H9 (cell line): ENCODE measurements at regions not wholly inside any gene's neighbourhood (a gene's known extent, or its start where the extent isn't known, plus 50 kb on each side); places are given as distances from the start of the nearest gene placed in this dataset.

Experiments used
- DNase-seq: peaks from one replicate; pipeline ENCODE4 v3.0.0-alpha.2; 2017
- H2AFZ ChIP-seq: one replicate; pipeline ENCODE4 v1.6.1; 2013; ENCODE audit warnings: mild to moderate bottlenecking, low read length, control low read depth, moderate library complexity
- H2AK5ac ChIP-seq: 2 replicates; pipeline ENCODE4 v1.6.1; 2013; ENCODE audit warnings: low read length, control low read depth, mixed read lengths; ENCODE audit not compliant: insufficient read length
- H2BK120ac ChIP-seq: one replicate; pipeline ENCODE4 v1.6.1; 2013; ENCODE audit warnings: low read depth, mild to moderate bottlenecking, low read length, control low read depth, inconsistent platforms; ENCODE audit not compliant: poor library complexity, severe bottlenecking
- H2BK12ac ChIP-seq: 2 replicates; pipeline ENCODE4 v1.6.1; 2013; ENCODE audit warnings: low read length, control low read depth, mixed read lengths, low read depth; ENCODE audit not compliant: insufficient read length
- H2BK15ac ChIP-seq: 2 replicates; pipeline ENCODE4 v1.6.1; 2013; ENCODE audit warnings: low read depth, low read length, control low read depth
- H2BK20ac ChIP-seq: one replicate; pipeline ENCODE4 v1.6.1; 2013; ENCODE audit warnings: low read depth, mild to moderate bottlenecking, low read length, control low read depth, inconsistent platforms; ENCODE audit not compliant: poor library complexity, severe bottlenecking
- H2BK5ac ChIP-seq: 2 replicates; pipeline ENCODE4 v1.6.1; 2013; ENCODE audit warnings: low read length, control low read depth, mixed read lengths; ENCODE audit not compliant: insufficient read length
- H3K14ac ChIP-seq: 2 replicates; pipeline ENCODE4 v1.6.1; 2013; ENCODE audit warnings: low read length, control low read depth; ENCODE audit not compliant: insufficient read depth
- H3K18ac ChIP-seq: 2 replicates; pipeline ENCODE4 v1.6.1; 2013; ENCODE audit warnings: low read depth, mild to moderate bottlenecking, mixed read lengths, low read length, control low read depth; ENCODE audit not compliant: insufficient read length
- H3K23ac ChIP-seq: 2 replicates; pipeline ENCODE4 v1.6.1; 2013; ENCODE audit warnings: low read length, control low read depth, mixed read lengths, low read depth; ENCODE audit not compliant: insufficient read length
- H3K23me2 ChIP-seq: 2 replicates; pipeline ENCODE4 v1.6.1; 2013; ENCODE audit warnings: low read depth, mild to moderate bottlenecking, mixed read lengths, low read length, control low read depth; ENCODE audit not compliant: insufficient read length, poor library complexity, severe bottlenecking
- H3K27ac ChIP-seq: 2 replicates; pipeline ENCODE4 v1.5.1; 2013; ENCODE audit warnings: low read length, control low read depth, mixed read lengths, low read depth; ENCODE audit not compliant: insufficient read length
- H3K27me3 ChIP-seq: 2 replicates; pipeline ENCODE4 v1.6.1; 2013; ENCODE audit warnings: low read length, control low read depth, inconsistent platforms; ENCODE audit not compliant: insufficient read depth
- H3K4ac ChIP-seq: 2 replicates; pipeline ENCODE4 v1.6.1; 2013; ENCODE audit warnings: low read depth, mild to moderate bottlenecking, control low read depth, inconsistent platforms, low read length, moderate library complexity
- H3K4me1 ChIP-seq: 2 replicates; pipeline ENCODE4 v1.6.1; 2013; ENCODE audit warnings: low read length, control low read depth, inconsistent platforms; ENCODE audit not compliant: insufficient read depth
- H3K4me2 ChIP-seq: 2 replicates; pipeline ENCODE4 v1.6.1; 2013; ENCODE audit warnings: low read length, control low read depth, mixed read lengths; ENCODE audit not compliant: insufficient read length, insufficient read depth
- H3K56ac ChIP-seq: 2 replicates; pipeline ENCODE4 v1.6.1; 2013; ENCODE audit warnings: low read depth, mild to moderate bottlenecking, mixed read lengths, low read length, control low read depth; ENCODE audit not compliant: insufficient read length
- H3K79me1 ChIP-seq: 2 replicates; pipeline ENCODE4 v1.6.1; 2013; ENCODE audit warnings: low read depth, mild to moderate bottlenecking, moderate library complexity, low read length, control low read depth, inconsistent platforms; ENCODE audit not compliant: insufficient read depth, poor library complexity, severe bottlenecking
- H3K79me2 ChIP-seq: 2 replicates; pipeline ENCODE4 v1.6.1; 2013; ENCODE audit warnings: low read length, control low read depth, inconsistent platforms; ENCODE audit not compliant: insufficient read depth
- H3K9ac ChIP-seq: 2 replicates; pipeline ENCODE4 v1.6.1; 2013; ENCODE audit warnings: low read length, control low read depth, mixed read lengths; ENCODE audit not compliant: insufficient read length; ENCODE audit errors: extremely low read depth
- H3K9me3 ChIP-seq: one replicate; pipeline ENCODE4 v1.6.1; 2013; ENCODE audit warnings: low read depth, low read length, inconsistent platforms; ENCODE audit not compliant: control insufficient read depth
- H3T11ph ChIP-seq: one replicate; pipeline ENCODE4 v1.6.1; 2013; ENCODE audit warnings: mild to moderate bottlenecking, low read length, control low read depth, inconsistent platforms
- H4K20me1 ChIP-seq: one replicate; pipeline ENCODE4 v1.6.1; 2013; ENCODE audit not compliant: control insufficient read depth, insufficient read length, insufficient read depth
- H4K5ac ChIP-seq: 2 replicates; pipeline ENCODE4 v1.6.1; 2013; ENCODE audit warnings: low read depth, mild to moderate bottlenecking, mixed read lengths, low read length, control low read depth; ENCODE audit not compliant: insufficient read length
- H4K8ac ChIP-seq: replicated peaks from 2 replicates; pipeline ENCODE4 v1.6.1; 2013; ENCODE audit warnings: low read length, control low read depth, mixed read lengths, low read depth; ENCODE audit not compliant: insufficient read length
- H4K91ac ChIP-seq: 2 replicates; pipeline ENCODE4 v1.6.1; 2013; ENCODE audit warnings: low read depth, mild to moderate bottlenecking, moderate library complexity, mixed read lengths, low read length, control low read depth; ENCODE audit not compliant: insufficient read length
- H3K27ac Mint-ChIP-seq, 3 experiments: 2 replicates in 2 of 3; 3 replicates in 1 of 3; pipeline ENCODE4 v1.8.0; 2020 to 2021; ENCODE audit warnings: mixed read lengths in 3 of 3, mild to moderate bottlenecking in 1 of 3, moderate library complexity in 1 of 3
- H3K27me3 Mint-ChIP-seq: 2 replicates; pipeline ENCODE4 v1.8.0; 2021; ENCODE audit warnings: low read depth, mild to moderate bottlenecking, moderate library complexity, mixed read lengths
- H3K36me3 Mint-ChIP-seq, 3 experiments: 2 replicates in 2 of 3; 3 replicates in 1 of 3; pipeline ENCODE4 v1.8.0; 2020 to 2021; ENCODE audit warnings: low read depth in 3 of 3, mixed read lengths in 3 of 3; ENCODE audit not compliant: insufficient read depth in 1 of 3
- H3K4me1 Mint-ChIP-seq, 2 experiments: 2 replicates each; pipeline ENCODE4 v1.8.0; 2020; ENCODE audit warnings: mixed read lengths in 2 of 2
- H3K4me3 Mint-ChIP-seq, 2 experiments: 2 replicates in 1 of 2; 3 replicates in 1 of 2; pipeline ENCODE4 v1.8.0; 2020 to 2021; ENCODE audit warnings: mild to moderate bottlenecking in 2 of 2, mixed read lengths in 2 of 2, moderate library complexity in 1 of 2
- H3K9me3 Mint-ChIP-seq, 2 experiments: 2 replicates in 1 of 2; 3 replicates in 1 of 2; pipeline ENCODE4 v1.8.0; 2020; ENCODE audit warnings: mild to moderate bottlenecking in 2 of 2, mixed read lengths in 2 of 2, moderate library complexity in 1 of 2
- CTCF ChIP-seq: fragments of 200-600 bp; sonication (generic); conservative IDR thresholded peaks from 3 replicates; pipeline ENCODE4 v1.8.0; 2021; ENCODE audit warnings: antibody characterized with exemption, mild to moderate bottlenecking
- WGBS: extraction: QIAGEN DNeasy Blood & Tissue Kit; methylation state at CpG from one replicate; pipeline ENCODE4 v1.1.7; 2013; ENCODE audit warnings: missing lambda C conversion rate, low lambda C conversion rate, mixed read lengths; ENCODE audit not compliant: insufficient read length; ENCODE audit errors: extremely low coverage; 5-methylcytosine and 5-hydroxymethylcytosine counted together

GRCh38 chr7:28315565-28316410 is 96.5 kb upstream of the CREB5 start:
- Histone ChIP-seq H2AK5ac (no peak overlapping the region), H4K20me1 (no peaks in the 10 kb centered on the region), H3K4me1 (peaks cover 4% of the 10 kb centered on the region; the same call in 1 of the 2 replicates), H3K27ac (no peak overlapping the region), H3K14ac (no peak overlapping the region), H3K27me3 (no peaks in the 10 kb centered on the region), H3T11ph (no peak overlapping the region), H4K5ac (no peak overlapping the region), H2BK15ac (no peak overlapping the region), H3K9me3 (no peaks in the 10 kb centered on the region), H2AFZ (no peak overlapping the region), H3K23me2 (no peaks in the 10 kb centered on the region), H2BK20ac (no peak overlapping the region), H3K23ac (no peak overlapping the region), H3K9ac (no peak overlapping the region), H2BK120ac (no peak overlapping the region), H3K4me2 (no peak overlapping the region), H3K4ac (no peak overlapping the region), H3K18ac (no peak overlapping the region), H2BK12ac (no peak overlapping the region), H2BK5ac (no peak overlapping the region), H3K79me2 (no peaks in the 10 kb centered on the region), H4K8ac (no peak overlapping the region), H4K91ac (no peak overlapping the region), H3K56ac (no peak overlapping the region), H3K79me1 (no peaks in the 10 kb centered on the region)
- Mint-ChIP-seq H3K4me1 (peaks cover 13 to 20% of the 10 kb centered on the region in 2 experiments), H3K36me3 (no peaks in the 10 kb centered on the region; a peak in 1 of 7 replicates), H3K27ac (no peak overlapping the region), H3K27me3 (peaks cover 7% of the 10 kb centered on the region), H3K4me3 (no peak overlapping the region), H3K9me3 (no peaks in the 10 kb centered on the region)
- no peak for DNase-seq
- no CpG with 5 or more reads among the region's 16 CpGs for WGBS
- no peak for TF ChIP-seq CTCF
